ENCODE measurements at regions not wholly inside any gene's neighbourhood (a gene's known extent, or its start where the extent isn't known, plus 50 kb on each side); places are given as distances from the start of the nearest gene placed in this dataset.
"Not testable (repeated sequence)": the region's sequence is repeated elsewhere in the genome, so short reads cannot be mapped to it uniquely, and the experiment has no call there.

DNA sequence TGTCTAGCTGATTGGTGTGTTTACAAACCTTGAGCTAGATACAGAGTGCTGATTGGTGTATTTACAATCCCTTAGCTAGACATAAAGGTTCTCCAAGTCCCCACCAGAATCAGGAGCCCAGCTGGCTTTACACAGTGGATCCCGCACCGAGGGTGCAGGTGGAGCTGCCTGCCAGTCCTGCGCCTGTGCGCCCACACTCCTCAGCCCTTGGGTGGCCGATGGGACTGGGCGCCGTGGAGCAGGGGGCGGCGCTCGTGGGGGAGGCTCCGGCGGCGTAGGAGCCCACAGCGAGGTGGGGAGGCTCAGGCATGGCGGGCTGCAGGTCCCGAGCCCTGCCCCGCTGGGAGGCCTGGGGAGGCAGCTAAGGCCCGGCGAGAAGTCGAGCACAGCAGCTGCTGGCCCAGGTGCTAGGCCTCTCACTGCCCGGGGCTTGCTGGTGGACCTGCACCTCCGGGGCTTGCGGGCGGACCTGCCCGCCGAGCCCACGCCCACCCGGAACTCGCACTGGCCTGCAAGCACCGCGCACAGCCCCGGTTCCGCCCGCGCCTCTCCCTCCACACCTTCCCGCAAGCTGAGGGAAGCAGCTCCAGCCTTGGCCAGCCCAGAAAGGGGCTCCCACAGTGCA is 51.0 kb upstream of the CDYL start:
- not testable (repeated sequence) for DNase-seq (ENCODE audit: low spot score)

DNA sequence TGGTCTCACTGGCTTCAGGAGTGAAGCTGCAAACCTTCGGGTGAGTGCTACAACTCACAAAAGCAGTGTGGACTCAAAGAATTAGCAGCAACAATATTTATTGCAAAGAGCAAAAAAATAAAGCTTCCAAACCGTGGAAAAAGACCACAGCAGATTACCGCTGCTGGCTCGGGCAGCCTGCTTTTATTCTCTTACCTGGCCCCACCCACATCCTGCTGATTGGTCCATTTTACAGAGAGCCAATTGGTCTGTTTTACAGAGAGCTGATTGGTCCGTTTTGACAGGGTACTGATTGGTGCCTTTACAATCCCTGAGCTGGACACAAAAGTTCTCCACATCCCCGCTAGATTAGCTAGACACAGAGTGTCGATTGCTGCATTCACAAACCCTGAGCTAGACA is 51.5 kb upstream of the CDYL start:
- DNase-seq (ENCODE audit: low spot score): not testable (repeated sequence)

DNA sequence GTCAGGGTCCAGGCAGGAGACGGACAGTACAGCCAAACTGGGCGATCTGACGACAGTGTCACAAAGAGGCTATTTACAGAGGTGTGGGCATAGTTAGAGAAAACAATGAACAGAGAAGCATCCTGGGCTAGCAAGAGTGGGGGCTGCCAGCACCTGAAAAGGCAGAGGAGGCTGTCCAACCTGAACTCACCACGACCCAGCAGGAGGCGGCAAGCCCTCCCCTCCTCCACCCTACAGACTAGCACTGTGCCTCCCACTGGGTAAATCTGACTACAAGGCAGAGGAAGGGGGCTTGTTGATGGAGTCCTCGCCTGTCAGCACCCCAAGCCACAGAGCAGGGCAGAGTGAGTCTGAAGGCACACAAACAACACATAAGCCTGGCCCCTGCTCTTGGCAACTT is 52.8 kb upstream of the CDYL start:
- no peak for DNase-seq (ENCODE audit: low spot score)

DNA sequence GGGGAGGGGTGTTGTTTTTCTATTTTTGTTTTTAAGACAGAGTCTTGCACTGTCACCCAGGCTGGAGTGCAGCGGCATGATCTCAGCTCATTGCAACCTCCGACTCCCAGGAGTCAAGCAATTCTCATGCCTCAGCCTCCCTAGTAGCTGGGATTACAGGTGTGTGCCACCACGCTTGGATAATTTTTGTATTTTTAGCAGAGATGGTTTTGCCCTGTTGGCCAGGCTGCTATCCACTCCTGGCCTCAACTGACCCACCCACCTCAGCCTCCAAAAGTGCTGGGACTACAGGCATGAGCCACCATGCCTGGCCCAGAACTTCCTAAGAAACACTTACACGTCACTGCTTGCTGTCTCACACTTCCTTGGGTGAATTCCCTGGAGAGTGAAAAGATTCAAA is 54.8 kb upstream of the CDYL start:
- DNase-seq (ENCODE audit: low spot score): not testable (repeated sequence)

DNA sequence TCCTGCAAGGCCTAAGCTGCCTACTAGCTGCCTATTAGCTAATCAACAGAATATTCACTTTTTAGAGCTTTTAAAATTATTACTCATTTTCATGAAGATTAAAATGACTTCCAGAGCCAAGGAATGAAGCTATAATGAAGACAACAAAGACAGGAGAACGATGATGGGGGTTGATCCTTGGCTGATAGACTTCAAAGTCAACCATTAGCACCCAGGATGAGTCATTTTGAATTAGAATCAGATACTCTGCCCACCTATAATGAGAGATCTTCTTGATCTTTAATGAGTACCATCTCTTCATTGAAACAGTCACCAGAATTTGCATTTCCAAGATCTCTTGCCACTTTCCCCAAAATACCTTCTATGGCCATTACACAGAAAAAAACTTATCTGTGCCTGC is 56.7 kb upstream of the CDYL start:
- no peak for DNase-seq (ENCODE audit: low spot score)

DNA sequence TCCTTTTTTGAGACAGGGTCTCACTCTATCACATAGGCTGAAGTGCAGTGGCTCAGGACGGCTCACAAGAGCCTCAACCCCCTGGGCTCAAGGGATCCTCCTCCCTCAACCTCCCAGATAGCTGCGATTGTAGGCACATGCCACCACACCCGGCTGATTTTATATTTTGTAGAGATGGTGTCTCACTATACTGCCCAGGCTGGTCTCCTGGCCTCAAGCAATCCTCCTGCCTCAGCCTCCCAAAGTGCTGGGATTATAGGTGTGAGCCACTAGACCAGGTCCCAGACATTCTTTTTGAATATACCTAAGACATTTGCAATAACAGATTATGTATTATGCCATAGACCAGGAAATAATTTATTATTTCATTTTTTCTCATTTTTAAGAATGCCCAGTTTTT is 58.3 kb upstream of the CDYL start:
- no peak for DNase-seq (ENCODE audit: low spot score)

DNA sequence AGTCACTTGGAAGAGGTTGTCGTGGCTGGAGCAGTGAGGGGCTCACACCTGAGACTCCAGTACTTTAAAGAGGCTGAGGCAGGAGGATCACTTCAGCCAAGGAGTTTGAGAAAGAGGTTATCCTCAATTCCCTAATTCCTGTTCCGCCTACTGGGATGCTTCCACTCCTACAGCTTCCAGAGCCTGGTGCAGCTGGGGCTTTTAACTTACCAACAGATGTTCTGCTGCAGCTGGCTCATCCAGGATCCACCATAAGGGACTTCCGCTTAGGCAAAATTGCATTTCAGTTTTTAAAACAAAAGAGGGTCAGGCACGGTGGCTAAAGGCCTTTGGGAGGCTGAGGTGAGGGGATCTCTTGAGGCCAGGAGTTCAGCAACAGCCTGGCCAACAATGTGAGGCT is 59.1 kb upstream of the CDYL start:
- no peak for DNase-seq (ENCODE audit: low spot score)

DNA sequence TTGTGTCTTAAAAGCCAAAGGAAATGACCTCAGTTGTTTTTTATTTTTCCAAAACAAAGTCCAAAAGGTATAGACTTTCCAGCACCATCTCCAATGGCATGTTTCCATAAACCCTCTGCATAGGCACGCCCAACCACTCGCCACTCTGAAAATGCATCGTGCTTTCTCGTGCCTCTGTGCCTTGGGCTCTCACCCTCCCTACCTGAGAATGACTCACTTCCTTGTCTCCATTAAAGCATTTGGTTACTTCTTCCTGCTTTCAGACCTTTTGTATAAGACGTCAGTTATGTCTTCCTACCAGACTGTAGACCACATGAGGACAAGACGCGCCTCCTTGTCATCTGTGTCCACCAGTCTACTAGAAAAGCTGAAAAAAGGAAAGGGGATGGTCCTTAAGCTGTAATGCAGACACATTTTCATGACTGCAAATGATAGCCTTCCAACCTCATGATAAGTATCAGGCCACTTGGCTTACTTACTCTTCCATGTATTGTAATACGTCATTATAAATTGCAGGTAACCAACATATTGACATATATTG is 61.2 kb upstream of the CDYL start:
- no peak for DNase-seq (ENCODE audit: low spot score)

DNA sequence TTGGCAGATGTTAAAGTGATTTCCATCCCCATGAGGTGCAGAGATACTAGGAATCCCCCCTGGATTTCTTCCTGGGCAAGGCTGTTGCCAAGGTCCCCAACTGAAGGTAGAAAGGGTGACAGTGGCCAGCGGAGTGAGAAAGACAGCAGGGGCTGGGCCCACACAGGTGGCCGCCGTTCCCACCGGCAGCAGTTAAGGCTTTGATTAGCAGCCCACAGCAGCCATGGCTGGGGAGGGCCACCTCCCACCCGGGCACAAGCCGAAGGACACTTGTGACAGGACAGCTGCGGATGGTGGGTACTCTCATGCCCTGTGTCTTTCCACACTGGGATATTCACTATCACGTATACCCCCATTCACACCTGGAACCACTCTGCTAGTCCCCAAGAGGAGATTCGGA is 63.9 kb upstream of the CDYL start:
- no peak for DNase-seq (ENCODE audit: low spot score)

DNA sequence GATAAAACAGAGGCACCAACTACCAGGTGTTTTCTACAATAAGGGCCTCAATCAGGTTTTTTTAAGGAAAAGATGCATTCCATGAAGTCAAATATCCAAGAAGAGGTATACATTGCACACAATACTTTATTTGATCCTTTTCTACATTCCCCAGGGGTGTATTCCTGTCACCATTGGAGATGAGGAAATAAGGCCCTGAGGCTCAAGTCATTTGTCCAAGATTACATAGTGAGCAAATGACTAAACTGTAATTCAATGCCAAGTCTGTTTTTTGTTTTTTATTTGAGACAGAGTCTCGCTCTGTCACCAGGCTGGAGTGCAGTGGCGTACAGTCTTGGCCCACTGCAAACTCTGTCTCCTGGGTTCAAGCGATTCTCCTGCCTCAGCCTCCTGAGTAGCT is 69.2 kb upstream of the CDYL start:
- DNase-seq (ENCODE audit: low spot score): no peak

DNA sequence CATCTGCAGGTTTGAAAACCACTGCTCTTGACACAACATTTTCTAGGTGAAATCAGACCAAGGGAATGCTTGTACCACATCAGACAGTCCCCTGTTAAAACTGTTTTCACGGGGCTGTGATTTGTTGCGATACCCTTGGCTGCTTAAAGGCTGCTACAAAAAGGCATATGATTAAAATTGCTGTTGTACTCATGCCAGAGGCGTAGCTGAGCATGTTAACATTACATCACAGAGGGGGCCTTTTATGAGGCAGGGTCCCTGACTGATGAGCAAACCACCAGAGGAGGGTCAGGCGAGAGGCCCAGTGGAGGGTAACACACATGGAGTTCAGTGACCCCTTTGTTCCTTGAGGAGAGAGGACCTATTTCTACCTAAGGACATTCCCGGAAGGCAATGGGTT is 70.4 kb upstream of the CDYL start:
- DNase-seq (ENCODE audit: low spot score): no peak

DNA sequence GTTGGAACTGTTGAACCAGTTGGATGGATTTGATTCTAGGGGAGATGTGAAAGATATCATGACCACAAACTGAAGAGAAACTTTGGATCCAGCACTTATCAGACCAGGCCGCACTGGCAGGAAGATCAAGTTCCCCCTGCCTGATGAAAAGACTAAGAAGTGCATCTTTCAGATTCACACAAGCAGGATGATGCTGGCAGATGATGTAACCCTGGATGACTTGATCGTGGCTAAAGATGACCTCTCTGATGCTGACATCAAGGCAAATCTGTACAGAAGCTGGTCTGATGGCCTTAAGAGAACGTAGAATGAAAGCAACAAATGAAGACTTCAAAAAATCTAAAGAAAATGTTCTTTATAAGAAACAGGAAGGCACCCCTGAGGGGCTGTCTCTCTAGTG is 72.8 kb upstream of the CDYL start:
- DNase-seq (ENCODE audit: low spot score): no peak

DNA sequence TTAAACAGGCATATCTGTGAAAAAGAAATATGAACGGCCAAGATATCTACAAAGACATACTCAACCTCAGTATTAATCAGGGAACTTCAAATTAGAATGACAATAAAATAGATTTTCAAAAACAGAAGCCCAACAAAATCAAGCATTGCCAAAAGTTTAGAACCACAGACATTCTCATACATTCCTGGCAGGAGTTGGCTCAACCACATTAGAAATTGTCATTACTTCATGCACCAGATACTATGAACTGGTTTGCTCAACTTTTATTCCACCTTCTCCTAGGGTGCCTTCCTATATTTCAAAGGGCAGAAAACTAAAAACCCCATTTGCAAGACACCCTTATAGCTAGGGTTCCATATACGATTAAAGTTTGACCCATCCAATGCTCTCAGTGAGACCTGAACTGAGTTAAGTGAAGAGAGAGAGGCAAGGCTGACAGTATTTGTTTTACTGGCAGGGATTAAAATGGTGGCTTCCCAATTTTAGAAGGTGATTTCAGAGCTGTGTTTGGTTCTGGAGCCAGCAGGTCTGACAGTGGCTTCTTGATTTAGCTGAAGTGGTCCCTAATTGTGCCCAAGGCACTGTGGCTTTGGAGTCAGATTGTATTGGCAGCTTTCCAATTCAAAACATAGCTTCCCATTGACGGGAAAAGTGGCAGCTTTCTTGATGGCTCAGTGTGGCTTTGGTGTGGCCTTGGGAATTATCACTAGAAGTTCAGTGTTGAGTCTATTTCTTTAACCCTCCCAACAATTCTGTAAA is 77.1 kb upstream of the CDYL start:
- DNase-seq (ENCODE audit: low spot score): no peak

DNA sequence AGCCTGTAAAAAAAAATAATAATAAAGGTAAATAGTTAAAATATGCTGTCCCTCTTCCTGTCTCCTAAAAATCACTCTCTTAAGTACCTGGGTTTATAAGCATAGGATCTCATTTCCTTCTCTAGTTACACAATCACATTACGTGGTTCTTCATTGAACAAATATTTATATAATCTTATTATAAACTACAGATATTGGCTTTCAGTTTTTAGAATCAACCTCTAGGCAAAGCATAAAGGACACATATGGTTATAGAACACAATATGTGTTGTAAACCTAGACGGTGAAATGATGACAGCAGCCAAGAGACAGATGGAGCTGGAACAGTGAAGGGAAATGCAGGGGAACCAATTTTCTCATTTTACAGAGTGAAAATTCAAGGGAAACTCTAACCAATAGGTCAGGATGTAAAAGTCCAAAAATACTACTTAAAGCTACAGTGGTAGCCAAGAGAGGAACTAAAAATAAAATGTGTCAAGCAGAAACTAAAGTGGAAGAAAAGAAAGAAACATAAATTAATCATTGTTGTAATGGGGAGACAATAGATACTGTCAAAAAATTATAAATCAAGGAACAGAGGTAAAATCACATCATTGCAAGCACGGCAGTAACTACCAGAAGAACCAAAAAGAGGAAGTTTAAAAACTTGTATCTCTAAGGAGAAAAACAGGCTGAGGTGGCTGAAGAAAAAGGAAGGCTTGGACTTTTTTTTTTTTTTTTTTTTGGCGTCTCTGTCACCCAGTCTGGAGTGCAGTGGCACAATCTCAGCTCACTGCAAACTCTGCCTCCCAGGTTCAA is 82.8 kb upstream of the CDYL start:
- DNase-seq (ENCODE audit: low spot score): no peak

DNA sequence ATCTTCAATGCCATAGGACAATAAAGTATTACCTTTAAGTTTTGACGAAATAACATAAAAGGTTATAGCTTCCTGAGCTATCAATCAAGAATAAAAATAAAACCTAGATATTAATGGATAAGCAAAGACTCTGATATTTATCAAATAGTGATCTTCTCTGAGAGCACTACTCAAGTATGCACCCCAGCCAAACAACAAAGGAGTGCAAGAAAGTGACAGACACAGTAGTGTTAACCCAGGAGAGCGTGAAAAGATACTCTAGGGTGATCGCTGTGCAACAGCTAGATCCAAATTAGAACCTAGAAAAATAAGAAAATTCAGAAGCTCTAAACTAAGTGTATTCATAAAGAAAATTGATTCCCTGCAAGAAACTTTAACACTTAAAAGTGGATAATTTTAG is 83.5 kb upstream of the CDYL start:
- no peak for DNase-seq (ENCODE audit: low spot score)

DNA sequence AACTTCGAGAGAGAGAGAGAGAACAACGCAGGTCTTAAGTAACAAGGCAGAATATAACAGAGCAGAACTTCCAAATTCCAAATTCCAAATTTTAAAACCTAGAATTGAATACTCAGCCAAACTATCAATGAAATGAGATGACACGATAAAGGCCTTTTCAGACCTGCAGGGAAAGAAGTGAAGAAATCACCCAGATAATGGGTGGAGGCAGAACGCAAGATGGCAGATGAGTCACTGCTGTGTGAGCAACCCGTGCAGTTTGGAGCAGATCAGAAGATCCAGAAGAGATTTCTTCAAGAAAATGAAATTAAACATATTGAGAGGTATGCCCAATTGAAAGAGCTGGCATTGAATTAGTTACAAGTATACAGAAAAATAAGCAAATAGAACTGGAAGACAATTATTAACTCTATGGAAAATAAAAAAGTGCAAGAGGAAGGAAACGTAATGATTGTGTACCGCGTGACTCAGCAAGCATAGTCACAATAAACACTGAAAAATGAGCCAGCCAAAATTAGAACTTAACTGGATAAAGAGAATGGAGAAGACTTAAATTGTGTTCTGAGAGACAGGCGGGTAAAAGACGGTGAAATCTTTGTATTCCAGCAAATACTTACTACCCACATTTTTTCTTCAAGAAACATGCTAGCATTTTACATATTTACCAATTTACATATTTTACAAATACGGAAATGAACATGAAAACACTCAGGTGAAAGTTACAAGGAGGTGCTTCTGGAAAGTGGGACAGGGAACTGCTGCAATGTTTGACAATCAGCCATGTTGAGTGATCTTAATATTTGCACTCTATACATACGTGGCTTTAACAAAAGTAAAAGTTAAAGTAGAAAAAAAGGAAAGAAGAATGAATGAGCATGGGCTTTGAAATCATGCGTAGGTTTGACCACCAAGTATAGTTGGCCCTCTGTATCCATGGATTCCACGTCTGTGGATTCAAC is 87.9 kb upstream of the CDYL start:
- DNase-seq (ENCODE audit: low spot score): no peak

DNA sequence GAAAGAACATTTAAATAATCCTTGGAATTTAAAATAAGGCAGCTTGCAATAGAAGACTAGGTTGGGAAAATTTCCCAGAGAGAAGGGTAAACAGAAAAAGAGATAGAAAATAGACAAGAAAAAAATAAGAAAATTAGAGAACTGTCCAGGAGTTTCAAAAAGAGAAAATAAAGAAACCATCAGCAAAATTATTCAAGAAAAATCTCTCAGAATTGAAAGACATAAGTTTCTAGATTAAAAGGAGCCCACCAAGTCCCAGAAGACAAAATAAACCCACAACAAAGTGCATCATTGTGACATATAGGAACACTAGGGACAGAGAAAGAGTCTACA is 88.6 kb upstream of the CDYL start:
- DNase-seq (ENCODE audit: low spot score): no peak

DNA sequence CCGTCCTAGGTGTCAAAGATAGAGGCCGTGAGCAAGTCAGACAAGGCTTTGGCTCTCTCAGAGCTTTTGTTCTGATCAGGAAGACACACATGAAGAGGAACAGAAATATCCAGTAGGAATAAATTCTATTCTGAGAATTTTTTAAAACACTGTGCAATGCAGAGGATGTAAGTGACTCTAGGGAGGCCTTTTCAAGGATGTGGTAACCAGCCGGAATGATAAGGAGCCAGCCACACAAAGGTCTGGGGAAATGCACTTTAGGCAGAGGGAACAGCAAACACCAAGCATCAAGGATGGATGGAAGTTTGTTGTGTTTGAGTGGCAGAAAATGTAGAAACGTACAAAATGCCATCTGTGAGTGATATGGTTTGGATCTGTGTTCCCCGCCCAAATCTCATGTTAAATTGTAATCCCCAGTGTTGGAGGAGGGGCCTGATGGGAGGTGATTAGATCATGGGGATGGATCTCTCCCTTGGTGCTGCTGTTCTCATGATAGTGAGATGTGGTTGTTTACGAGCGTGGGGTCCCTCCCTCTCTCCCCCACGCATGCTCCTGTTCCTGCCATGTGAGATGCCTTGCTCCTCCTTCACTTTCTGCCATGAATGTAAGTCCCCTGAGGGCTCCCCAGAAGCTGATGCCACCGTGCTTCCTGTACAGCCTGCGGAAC is 93.6 kb upstream of the CDYL start:
- DNase-seq (ENCODE audit: low spot score): no peak

DNA sequence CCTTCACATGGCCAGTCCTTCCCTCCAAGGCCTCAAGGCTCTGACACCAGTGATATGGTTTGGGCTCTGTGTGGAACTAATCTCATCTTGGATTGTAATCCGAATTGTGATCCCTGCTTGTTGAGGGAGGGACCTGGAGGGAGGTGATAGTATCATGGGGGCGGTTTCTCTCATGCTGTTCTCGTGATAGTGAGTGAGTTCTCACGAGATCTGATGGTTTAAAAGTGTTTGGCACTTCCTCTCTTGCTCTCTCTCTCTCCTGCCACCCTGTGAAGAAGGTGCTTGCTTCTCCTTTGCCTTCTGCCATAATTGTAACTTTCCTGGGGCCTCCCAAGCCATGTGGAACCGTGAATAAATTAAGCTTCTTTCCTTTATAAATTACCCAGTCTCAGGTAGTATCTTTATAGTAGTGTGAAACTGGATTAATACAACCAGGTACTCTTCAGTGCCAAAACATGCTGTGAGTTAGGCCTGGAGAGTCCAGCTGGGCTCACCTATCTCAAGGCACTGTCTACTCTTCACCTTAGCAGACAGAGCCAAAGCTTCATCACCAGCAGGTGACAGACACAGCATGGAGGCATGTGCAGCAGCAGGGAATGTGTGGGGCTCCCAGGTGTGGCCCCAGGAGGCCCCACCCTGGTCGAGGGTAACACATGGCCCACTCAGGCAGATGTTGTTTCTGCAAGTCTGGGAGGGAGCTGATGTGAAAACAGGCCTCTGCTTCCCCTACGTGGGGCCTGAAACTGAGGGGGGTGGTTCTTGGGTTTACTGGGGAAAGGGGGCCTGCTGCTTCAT is 97.5 kb upstream of the CDYL start:
- DNase-seq (ENCODE audit: low spot score): no peak

DNA sequence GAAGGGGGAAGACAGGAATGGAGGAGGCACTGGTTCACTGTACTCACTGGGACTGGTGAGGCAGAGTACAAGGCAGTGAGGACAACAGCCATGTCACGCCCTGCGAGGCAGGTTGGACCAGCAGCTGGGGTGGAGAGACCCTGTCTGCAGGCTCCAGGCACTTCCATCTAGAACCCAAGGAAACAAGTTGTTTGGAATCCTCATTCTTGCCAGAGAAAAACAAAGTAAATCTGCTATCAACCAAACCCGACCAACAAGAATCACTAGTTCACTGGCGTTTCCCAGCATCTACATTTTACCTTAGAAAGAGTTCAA is 98.5 kb upstream of the CDYL start:
- DNase-seq (ENCODE audit: low spot score): no peak
